BLaER1 (cell line): ENCODE measurements at regions not wholly inside any gene's neighbourhood (a gene's known extent, or its start where the extent isn't known, plus 50 kb on each side); places are given as distances from the start of the nearest gene placed in this dataset.
A peak's percentile ranks its signal among the peaks of the same experiment; 100 is the strongest.

ENCODE experiments used
- H3K27ac ChIP-seq: shearing (Covaris generic); formaldehyde crosslinking; 2 replicates; pipeline ENCODE4 v1.8.1; 2022
- H3K27me3 ChIP-seq: shearing (Covaris generic); formaldehyde crosslinking; 2 replicates; pipeline ENCODE4 v1.8.1; 2022
- H3K36me3 ChIP-seq: shearing (Covaris generic); formaldehyde crosslinking; 2 replicates; pipeline ENCODE4 v1.8.1; 2022
- H3K4me1 ChIP-seq: shearing (Covaris generic); formaldehyde crosslinking; 2 replicates; pipeline ENCODE4 v1.8.1; 2022
- H3K4me2 ChIP-seq: shearing (Covaris generic); formaldehyde crosslinking; 2 replicates; pipeline ENCODE4 v1.8.1; 2022
- H3K4me3 ChIP-seq: shearing (Covaris generic); formaldehyde crosslinking; 2 replicates; pipeline ENCODE4 v1.8.1; 2022
- H3K9ac ChIP-seq: shearing (Covaris generic); formaldehyde crosslinking; 2 replicates; pipeline ENCODE4 v1.8.1; 2022
- H3K9me3 ChIP-seq: shearing (Covaris generic); formaldehyde crosslinking; 2 replicates; pipeline ENCODE4 v1.8.1; 2022
- H4K20me1 ChIP-seq: shearing (Covaris generic); formaldehyde crosslinking; 2 replicates; pipeline ENCODE4 v1.8.1; 2022
- Cebpa-rat ChIP-seq: shearing (Covaris generic); IDR thresholded peaks from 2 replicates; pipeline ENCODE4 v1.8.1; 2022

DNA sequence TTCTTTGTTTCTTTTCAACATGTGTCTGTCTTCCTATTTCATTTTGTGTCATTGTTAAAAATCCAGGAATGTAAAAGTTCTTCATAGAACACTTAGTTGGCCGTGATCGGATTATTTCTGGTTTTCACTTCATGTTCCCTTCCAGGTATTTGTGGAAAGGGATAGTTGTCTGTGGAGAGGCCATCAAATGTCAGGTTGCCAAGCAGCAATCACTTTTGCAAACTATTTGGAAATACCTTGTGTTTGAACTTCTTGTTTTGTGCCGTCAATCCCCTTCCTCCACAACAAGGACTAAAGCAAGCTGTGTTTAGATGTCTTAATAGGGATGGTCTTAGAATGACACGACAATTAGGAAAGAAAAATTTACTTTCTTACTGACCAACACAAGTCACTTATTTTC, 116.9 kb upstream of the MPDZ start:
- H3K27me3 ChIP-seq, result no peaks in the 10 kb centered on the region
- no peak overlapping the region for H3K4me3 ChIP-seq
- no peak overlapping the region for H3K9ac ChIP-seq
- TF ChIP-seq Cebpa-rat, result no peak
- no peak overlapping the region for H3K27ac ChIP-seq
- H3K4me1 ChIP-seq, result no peaks in the 10 kb centered on the region
- H3K36me3 ChIP-seq, result no peaks in the 10 kb centered on the region
- H3K4me2 ChIP-seq, result no peak overlapping the region
- H4K20me1 ChIP-seq, result no peaks in the 10 kb centered on the region
- peaks cover 17% of the 10 kb centered on the region for H3K9me3 ChIP-seq

DNA sequence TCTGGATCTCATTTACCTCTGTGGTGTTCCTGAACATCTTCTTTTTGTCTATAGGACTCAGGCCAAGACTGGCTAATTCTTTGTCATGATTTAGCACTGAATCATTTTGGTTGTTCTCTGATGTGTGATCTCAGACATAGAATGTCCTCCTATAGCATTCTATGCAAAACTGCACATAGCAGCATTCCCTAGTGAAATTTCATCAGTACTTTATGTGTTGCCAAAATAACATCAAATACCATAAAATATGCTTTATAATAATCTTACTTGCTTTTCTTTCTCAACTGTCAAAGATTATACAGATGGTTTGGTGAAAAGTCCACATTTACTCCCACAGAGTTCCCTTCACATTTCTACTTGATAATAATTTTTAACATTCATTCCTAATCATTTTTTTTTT, 115.7 kb upstream of the MPDZ start:
- H3K36me3 ChIP-seq, result no peaks in the 10 kb centered on the region
- H3K4me2 ChIP-seq, result no peak overlapping the region
- no peaks in the 10 kb centered on the region for H4K20me1 ChIP-seq
- H3K27me3 ChIP-seq, result no peaks in the 10 kb centered on the region
- H3K9ac ChIP-seq, result no peak overlapping the region
- H3K27ac ChIP-seq, result no peak overlapping the region
- H3K9me3 ChIP-seq, result peaks cover 27% of the 10 kb centered on the region
- H3K4me3 ChIP-seq, result no peak overlapping the region
- no peaks in the 10 kb centered on the region for H3K4me1 ChIP-seq
- TF ChIP-seq Cebpa-rat, result no peak

DNA sequence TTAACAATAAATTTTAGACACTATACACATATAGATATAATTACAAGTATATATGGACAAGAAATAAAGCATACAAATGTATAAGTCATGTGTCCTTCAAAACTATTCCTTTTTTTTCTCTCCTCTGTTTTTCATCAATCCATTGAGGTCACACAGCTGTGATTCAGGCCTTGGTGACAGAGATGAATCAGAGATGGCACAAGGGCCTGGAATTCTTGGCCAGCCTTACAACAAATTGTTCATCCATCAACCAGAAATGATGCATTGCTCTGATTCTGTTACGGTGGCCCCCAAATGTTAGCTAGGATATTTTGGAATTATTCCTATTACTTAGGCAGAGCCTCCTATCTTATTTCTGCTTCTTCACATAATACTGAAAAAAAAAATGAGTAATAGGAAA, 108.7 kb upstream of the MPDZ start:
- no peak overlapping the region for H3K4me3 ChIP-seq
- peaks cover 79% of the 10 kb centered on the region for H3K9me3 ChIP-seq
- H3K27me3 ChIP-seq, result no peaks in the 10 kb centered on the region
- H3K4me1 ChIP-seq, result peaks cover 27% of the 10 kb centered on the region
- H4K20me1 ChIP-seq, result no peaks in the 10 kb centered on the region
- no peak for TF ChIP-seq Cebpa-rat
- H3K4me2 ChIP-seq, result no peak overlapping the region
- H3K27ac ChIP-seq, result no peak overlapping the region
- no peak overlapping the region for H3K9ac ChIP-seq
- peaks cover 8% of the 10 kb centered on the region; the same call in 1 of the 2 replicates for H3K36me3 ChIP-seq

DNA sequence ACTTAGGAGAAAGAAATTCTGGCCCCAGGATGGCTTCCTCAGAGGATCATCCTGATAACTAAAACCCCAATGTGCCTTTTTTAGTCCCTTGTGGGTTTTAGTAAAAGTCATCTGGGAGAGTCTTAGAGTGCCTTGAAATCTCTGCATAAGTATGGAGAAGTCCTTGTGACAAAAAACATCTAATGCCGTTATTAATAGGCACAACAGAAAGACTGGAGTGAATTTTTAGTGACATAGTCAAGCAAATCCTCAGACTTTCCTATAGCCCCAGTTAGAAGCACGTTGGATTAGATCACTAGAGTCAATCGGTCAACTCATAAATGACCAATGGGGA, 108.2 kb upstream of the MPDZ start:
- Histone ChIP-seq H3K36me3 (peaks cover 8% of the 10 kb centered on the region; the same call in 1 of the 2 replicates), H3K9me3 (peaks cover 75% of the 10 kb centered on the region), H4K20me1 (no peaks in the 10 kb centered on the region), H3K4me2 (peak overlapping the region; percentile 27; the same call in 1 of the 2 replicates), H3K27me3 (no peaks in the 10 kb centered on the region), H3K9ac (no peak overlapping the region), H3K4me1 (peaks cover 32% of the 10 kb centered on the region), H3K4me3 (no peak overlapping the region), H3K27ac (no peak overlapping the region)
- no peak for TF ChIP-seq Cebpa-rat

DNA sequence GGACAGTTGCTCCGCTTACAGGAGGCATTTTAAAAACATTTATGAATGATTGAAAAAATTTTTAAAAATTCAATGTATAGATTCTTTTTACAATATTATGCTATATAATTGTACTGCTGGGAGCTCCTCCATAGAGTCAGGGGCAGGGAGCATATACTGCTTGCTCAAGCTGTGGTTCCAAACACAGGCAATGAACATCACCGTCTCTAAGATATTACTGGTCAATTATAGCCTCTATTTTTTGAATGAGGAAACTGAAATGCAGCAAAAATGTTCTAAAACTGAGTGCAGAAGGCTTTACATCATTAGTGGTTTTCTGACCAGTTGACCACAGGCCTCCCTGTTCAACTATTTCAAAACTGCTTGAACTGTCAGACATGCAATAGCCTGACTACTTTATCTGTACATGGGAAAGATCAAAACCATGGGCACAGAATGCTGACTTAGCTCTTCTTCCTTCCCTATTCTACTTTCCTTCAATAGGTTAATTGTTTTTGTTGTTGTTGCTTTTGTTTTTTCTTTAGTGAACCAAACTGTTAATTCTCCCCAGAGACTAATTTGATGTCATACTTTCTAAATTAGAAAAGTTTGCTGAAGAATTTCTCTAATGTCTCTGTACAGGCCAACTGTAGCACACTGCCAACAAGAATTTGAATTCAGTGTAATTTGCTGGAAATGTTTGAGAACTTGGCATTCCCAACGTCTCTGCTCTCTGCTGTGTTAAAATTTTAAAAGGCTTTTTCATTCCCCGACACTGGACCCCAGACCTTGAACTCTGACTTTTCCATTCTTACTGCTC, 107.6 kb upstream of the MPDZ start:
- TF ChIP-seq Cebpa-rat, result no peak
- Histone ChIP-seq H3K4me1 (peaks cover 37% of the 10 kb centered on the region), H3K9ac (no peak overlapping the region), H3K27me3 (no peaks in the 10 kb centered on the region), H4K20me1 (no peaks in the 10 kb centered on the region), H3K4me2 (peak overlapping the region; percentile 27; the same call in 1 of the 2 replicates), H3K36me3 (peaks cover 8% of the 10 kb centered on the region; the same call in 1 of the 2 replicates), H3K9me3 (peaks cover 69% of the 10 kb centered on the region), H3K4me3 (no peak overlapping the region), H3K27ac (no peak overlapping the region)

DNA sequence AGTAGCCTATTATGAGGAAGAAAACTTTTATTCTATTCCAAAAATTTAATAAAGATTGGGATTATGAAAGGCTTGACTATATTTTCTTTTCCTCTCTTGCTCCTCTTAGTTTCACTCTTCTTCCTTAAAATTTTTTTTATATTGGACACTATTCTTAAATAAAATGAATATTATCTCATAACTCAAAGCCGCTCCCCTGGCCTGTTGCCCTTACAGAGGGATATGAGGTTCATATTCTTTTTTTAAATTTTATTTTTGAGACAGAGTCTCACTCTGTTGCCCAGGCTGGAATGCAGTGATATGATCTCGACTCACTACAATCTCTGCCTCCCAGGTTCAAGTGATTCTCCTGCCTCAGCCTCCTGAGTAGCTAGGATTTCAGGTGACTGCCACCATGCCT, 106.8 kb upstream of the MPDZ start:
- Histone ChIP-seq H3K4me2 (no peak overlapping the region), H3K9me3 (peaks cover 61% of the 10 kb centered on the region), H3K9ac (no peak overlapping the region), H3K4me1 (peaks cover 44% of the 10 kb centered on the region), H3K4me3 (no peak overlapping the region), H3K27ac (no peak overlapping the region), H3K36me3 (peaks cover 8% of the 10 kb centered on the region; the same call in 1 of the 2 replicates), H4K20me1 (no peaks in the 10 kb centered on the region), H3K27me3 (no peaks in the 10 kb centered on the region)
- no peak for TF ChIP-seq Cebpa-rat

DNA sequence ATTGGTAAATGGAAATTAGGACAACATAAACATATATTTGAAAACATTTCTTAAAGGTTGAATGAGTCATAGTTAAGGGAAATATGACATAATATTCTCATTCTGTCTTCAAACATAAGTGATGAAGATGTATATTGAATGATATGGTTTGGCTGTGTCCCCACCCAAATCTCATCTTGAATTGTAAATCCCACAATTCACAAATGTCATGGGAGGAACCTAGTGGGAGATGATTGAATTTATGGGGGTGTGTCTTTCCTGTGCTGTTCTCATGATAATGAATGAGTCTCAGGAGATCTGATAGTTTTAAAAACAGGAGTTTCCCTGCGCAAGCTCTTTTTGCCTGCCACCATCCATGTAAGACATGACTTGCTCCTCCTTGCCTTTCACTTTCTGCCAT, 104.4 kb upstream of the MPDZ start:
- peaks cover 8% of the 10 kb centered on the region; the same call in 1 of the 2 replicates for H3K36me3 ChIP-seq

DNA sequence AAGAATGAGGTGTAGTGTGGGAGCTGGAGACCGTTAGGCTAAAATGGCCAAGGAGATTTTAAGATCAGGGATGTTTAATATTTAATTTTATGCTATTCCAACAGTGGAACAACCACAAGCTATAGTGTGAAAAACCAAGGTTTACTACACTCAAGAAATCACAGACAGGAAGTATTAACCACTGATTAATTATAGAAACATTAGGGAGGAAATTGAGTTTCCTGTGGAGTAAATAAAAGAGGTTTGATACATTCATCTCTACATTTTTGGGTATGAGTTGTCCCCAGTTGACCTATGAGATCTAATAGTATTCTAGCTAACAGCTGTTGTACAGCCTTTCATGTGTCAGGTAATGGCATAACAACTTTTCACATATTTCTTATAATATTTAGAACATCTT, 103.7 kb upstream of the MPDZ start:
- no peak for TF ChIP-seq Cebpa-rat
- H4K20me1 ChIP-seq, result no peaks in the 10 kb centered on the region
- peaks cover 8% of the 10 kb centered on the region; the same call in 1 of the 2 replicates for H3K36me3 ChIP-seq
- H3K27me3 ChIP-seq, result no peaks in the 10 kb centered on the region
- peaks cover 51% of the 10 kb centered on the region for H3K9me3 ChIP-seq
- H3K27ac ChIP-seq, result peak overlapping the region; percentile 69
- H3K4me2 ChIP-seq, result peak overlapping the region; percentile 78
- peak overlapping the region; percentile 22; the same call in 1 of the 2 replicates for H3K4me3 ChIP-seq
- H3K9ac ChIP-seq, result no peak overlapping the region
- H3K4me1 ChIP-seq, result peaks cover 57% of the 10 kb centered on the region

More for the DNA sequence above, 104.4 kb upstream of the MPDZ start:
- H3K4me1 ChIP-seq, result peaks cover 57% of the 10 kb centered on the region
- TF ChIP-seq Cebpa-rat, result no peak
- peak overlapping the region; percentile 69 for H3K27ac ChIP-seq
- peaks cover 55% of the 10 kb centered on the region for H3K9me3 ChIP-seq
- H4K20me1 ChIP-seq, result no peaks in the 10 kb centered on the region
- H3K4me3 ChIP-seq, result no peak overlapping the region
- H3K27me3 ChIP-seq, result no peaks in the 10 kb centered on the region
- H3K4me2 ChIP-seq, result peak overlapping the region; percentile 78
- H3K9ac ChIP-seq, result no peak overlapping the region

DNA sequence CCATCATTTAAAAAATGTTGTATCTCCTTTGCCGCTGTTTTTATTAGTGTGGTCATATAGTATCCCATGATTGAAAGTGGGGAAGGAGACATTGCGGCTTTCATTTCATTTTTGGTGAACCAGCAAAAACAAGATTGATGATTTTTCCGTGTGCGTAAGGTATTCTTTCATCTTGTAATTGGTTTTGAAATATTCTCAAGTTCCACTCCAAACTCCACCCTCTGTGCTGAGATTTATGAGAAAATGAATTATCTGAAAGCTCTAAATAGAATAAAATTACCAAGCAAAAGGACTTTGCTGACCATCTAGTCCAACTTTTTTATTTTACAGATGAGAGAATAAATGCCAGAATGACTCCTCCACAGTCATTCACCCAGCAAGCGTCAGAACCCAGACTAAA, 103.1 kb upstream of the MPDZ start:
- no peak for TF ChIP-seq Cebpa-rat
- peaks cover 8% of the 10 kb centered on the region; the same call in 1 of the 2 replicates for H3K36me3 ChIP-seq
- no peaks in the 10 kb centered on the region for H4K20me1 ChIP-seq
- H3K4me1 ChIP-seq, result peaks cover 54% of the 10 kb centered on the region
- no peak overlapping the region for H3K9ac ChIP-seq
- peak overlapping the region; percentile 69 for H3K27ac ChIP-seq
- peaks cover 50% of the 10 kb centered on the region for H3K9me3 ChIP-seq
- peak overlapping the region; percentile 78 for H3K4me2 ChIP-seq
- no peaks in the 10 kb centered on the region for H3K27me3 ChIP-seq
- 0 out of 2 replicates have a peak overlapping the region, but pooled peaks have one; percentile 22 for H3K4me3 ChIP-seq

DNA sequence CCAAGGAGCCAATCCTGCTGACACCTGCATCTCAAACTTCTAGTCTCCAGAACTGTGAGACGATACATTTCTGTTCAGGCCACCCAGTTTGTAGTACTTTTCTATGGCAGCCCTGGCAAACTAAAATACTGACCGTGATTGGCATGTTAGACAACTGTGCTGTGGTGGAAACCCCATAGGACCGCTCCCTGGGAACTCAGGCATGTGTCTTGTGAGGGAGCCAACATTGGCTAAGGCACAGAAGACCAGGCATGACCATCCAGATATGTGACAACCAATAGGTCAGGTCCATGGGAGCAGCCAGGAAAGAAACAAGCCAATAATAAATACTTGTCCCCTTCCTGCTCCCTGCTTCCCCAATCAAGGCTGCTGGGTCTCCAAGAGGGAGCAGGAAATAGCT, 101.4 kb upstream of the MPDZ start:
- H4K20me1 ChIP-seq, result no peaks in the 10 kb centered on the region

More for the DNA sequence above, 101.4 kb upstream of the MPDZ start:
- H3K9ac ChIP-seq, result no peak overlapping the region
- H3K4me3 ChIP-seq, result no peak overlapping the region
- no peak for TF ChIP-seq Cebpa-rat
- H3K4me1 ChIP-seq, result peaks cover 43% of the 10 kb centered on the region
- H3K27me3 ChIP-seq, result no peaks in the 10 kb centered on the region
- peaks cover 8% of the 10 kb centered on the region; the same call in 1 of the 2 replicates for H3K36me3 ChIP-seq
- no peak overlapping the region for H3K27ac ChIP-seq
- H3K4me2 ChIP-seq, result 0 out of 2 replicates have a peak overlapping the region, but pooled peaks have one; percentile 21
- H3K9me3 ChIP-seq, result peaks cover 41% of the 10 kb centered on the region
